Loucy (cell line): ENCODE measurements at regions not wholly inside any gene's neighbourhood (a gene's known extent, or its start where the extent isn't known, plus 50 kb on each side); places are given as distances from the start of the nearest gene placed in this dataset.

Experiments used
- H2AFZ ChIP-seq: fragments of 200-600 bp; sonication (generic); 2 replicates; pipeline ENCODE4 v1.6.0; 2016; ENCODE audit warnings: antibody characterized with exemption, mild to moderate bottlenecking, low read length, moderate library complexity
- H3F3A ChIP-seq: fragments of 200-600 bp; 2 replicates; pipeline ENCODE4 v1.6.0; 2016; ENCODE audit warnings: antibody characterized with exemption, low read depth, mild to moderate bottlenecking
- H3K27me3 ChIP-seq: fragments of 200-600 bp; sonication (generic); 2 replicates; pipeline ENCODE4 v1.6.1; 2014; ENCODE audit warnings: low read length, mild to moderate bottlenecking; ENCODE audit not compliant: insufficient read depth, poor library complexity, severe bottlenecking
- H3K36me3 ChIP-seq: fragments of 200-600 bp; sonication (generic); 2 replicates; pipeline ENCODE4 v1.6.1; 2016; ENCODE audit warnings: low read length; ENCODE audit not compliant: insufficient read depth
- H3K4me1 ChIP-seq: fragments of 200-600 bp; sonication (generic); 2 replicates; pipeline ENCODE4 v1.5.1; 2014; ENCODE audit warnings: low read length, mild to moderate bottlenecking; ENCODE audit not compliant: insufficient read depth, poor library complexity, severe bottlenecking
- H3K4me2 ChIP-seq: fragments of 200-600 bp; sonication (generic); 2 replicates; pipeline ENCODE4 v1.6.0; 2014; ENCODE audit warnings: antibody characterized with exemption, low read length, low read depth, mild to moderate bottlenecking; ENCODE audit not compliant: poor library complexity, severe bottlenecking
- H3K4me3 ChIP-seq: fragments of 200-600 bp; sonication (generic); 2 replicates; pipeline ENCODE4 v1.5.1; 2014; ENCODE audit warnings: low read length, mild to moderate bottlenecking, mixed read lengths; ENCODE audit not compliant: poor library complexity, severe bottlenecking
- H3K79me2 ChIP-seq: fragments of 200-600 bp; sonication (generic); 2 replicates; pipeline ENCODE4 v1.6.1; 2014; ENCODE audit warnings: low read length; ENCODE audit not compliant: insufficient read depth
- H3K9ac ChIP-seq: fragments of 200-600 bp; sonication (generic); 2 replicates; pipeline ENCODE4 v1.6.0; 2014; ENCODE audit warnings: mild to moderate bottlenecking, low read depth, low read length, moderate library complexity; ENCODE audit not compliant: poor library complexity, severe bottlenecking
- H3K9me2 ChIP-seq: fragments of 200-600 bp; sonication (generic); replicated peaks from 2 replicates; pipeline ENCODE4 v1.6.1; 2016; ENCODE audit warnings: low read depth, low read length, mixed read lengths
- H3K9me3 ChIP-seq: fragments of 200-600 bp; sonication (generic); 2 replicates; pipeline ENCODE4 v1.6.1; 2014; ENCODE audit warnings: mild to moderate bottlenecking, antibody characterized with exemption, low read length, low read depth; ENCODE audit not compliant: insufficient read depth
- H4K20me1 ChIP-seq: fragments of 200-600 bp; sonication (generic); 2 replicates; pipeline ENCODE4 v1.6.0; 2014; ENCODE audit warnings: antibody characterized with exemption, low read length, mild to moderate bottlenecking; ENCODE audit not compliant: insufficient read depth, poor library complexity, severe bottlenecking
- EZH2phosphoT487 ChIP-seq: fragments of 200-600 bp; IDR thresholded peaks from 2 replicates; pipeline ENCODE4 v1.6.1; 2018; ENCODE audit warnings: antibody characterized with exemption, mild to moderate bottlenecking, moderate library complexity, borderline replicate concordance
- TF ChIP-seq, protein P1 (sequence below): fragments of 200-600 bp; sonication (generic); conservative IDR thresholded peaks from 2 replicates; pipeline ENCODE4 v1.5.1; 2014; ENCODE audit warnings: mild to moderate bottlenecking, antibody characterized with exemption, low read length

GRCh38 chr1:234961456-234962339 is 166.9 kb downstream of the TOMM20 start:
- Histone ChIP-seq H4K20me1 (no peaks in the 10 kb centered on the region), H3K79me2 (peaks cover 13% of the 10 kb centered on the region; the same call in 1 of the 2 replicates), H3F3A (peaks cover 26% of the 10 kb centered on the region), H3K4me1 (peaks cover 85% of the 10 kb centered on the region), H3K9ac (peak overlapping the region; percentile 93), H3K27me3 (no peaks in the 10 kb centered on the region), H2AFZ (no peak overlapping the region), H3K4me3 (peak overlapping the region; percentile 68), H3K36me3 (no peaks in the 10 kb centered on the region), H3K9me3 (no peaks in the 10 kb centered on the region), H3K4me2 (peak overlapping the region; percentile 78), H3K9me2 (no peaks in the 10 kb centered on the region)
- TF ChIP-seq, protein P1, sequence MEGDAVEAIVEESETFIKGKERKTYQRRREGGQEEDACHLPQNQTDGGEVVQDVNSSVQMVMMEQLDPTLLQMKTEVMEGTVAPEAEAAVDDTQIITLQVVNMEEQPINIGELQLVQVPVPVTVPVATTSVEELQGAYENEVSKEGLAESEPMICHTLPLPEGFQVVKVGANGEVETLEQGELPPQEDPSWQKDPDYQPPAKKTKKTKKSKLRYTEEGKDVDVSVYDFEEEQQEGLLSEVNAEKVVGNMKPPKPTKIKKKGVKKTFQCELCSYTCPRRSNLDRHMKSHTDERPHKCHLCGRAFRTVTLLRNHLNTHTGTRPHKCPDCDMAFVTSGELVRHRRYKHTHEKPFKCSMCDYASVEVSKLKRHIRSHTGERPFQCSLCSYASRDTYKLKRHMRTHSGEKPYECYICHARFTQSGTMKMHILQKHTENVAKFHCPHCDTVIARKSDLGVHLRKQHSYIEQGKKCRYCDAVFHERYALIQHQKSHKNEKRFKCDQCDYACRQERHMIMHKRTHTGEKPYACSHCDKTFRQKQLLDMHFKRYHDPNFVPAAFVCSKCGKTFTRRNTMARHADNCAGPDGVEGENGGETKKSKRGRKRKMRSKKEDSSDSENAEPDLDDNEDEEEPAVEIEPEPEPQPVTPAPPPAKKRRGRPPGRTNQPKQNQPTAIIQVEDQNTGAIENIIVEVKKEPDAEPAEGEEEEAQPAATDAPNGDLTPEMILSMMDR, result no peak
- TF ChIP-seq EZH2phosphoT487, result no peak

GRCh38 chr1:234960722-234961455 is 167.7 kb downstream of the TOMM20 start:
- Histone ChIP-seq H3K79me2 (peaks cover 13% of the 10 kb centered on the region; the same call in 1 of the 2 replicates), H3K9me3 (no peaks in the 10 kb centered on the region), H3F3A (peaks cover 26% of the 10 kb centered on the region), H3K27me3 (no peaks in the 10 kb centered on the region), H2AFZ (no peak overlapping the region), H4K20me1 (no peaks in the 10 kb centered on the region), H3K4me1 (peaks cover 87% of the 10 kb centered on the region), H3K36me3 (no peaks in the 10 kb centered on the region), H3K4me3 (peak overlapping the region; percentile 68), H3K9ac (peak overlapping the region; percentile 93), H3K9me2 (no peaks in the 10 kb centered on the region), H3K4me2 (peak overlapping the region; percentile 78)
- TF ChIP-seq, protein P1, result no peak
- TF ChIP-seq EZH2phosphoT487, result no peak

DNA sequence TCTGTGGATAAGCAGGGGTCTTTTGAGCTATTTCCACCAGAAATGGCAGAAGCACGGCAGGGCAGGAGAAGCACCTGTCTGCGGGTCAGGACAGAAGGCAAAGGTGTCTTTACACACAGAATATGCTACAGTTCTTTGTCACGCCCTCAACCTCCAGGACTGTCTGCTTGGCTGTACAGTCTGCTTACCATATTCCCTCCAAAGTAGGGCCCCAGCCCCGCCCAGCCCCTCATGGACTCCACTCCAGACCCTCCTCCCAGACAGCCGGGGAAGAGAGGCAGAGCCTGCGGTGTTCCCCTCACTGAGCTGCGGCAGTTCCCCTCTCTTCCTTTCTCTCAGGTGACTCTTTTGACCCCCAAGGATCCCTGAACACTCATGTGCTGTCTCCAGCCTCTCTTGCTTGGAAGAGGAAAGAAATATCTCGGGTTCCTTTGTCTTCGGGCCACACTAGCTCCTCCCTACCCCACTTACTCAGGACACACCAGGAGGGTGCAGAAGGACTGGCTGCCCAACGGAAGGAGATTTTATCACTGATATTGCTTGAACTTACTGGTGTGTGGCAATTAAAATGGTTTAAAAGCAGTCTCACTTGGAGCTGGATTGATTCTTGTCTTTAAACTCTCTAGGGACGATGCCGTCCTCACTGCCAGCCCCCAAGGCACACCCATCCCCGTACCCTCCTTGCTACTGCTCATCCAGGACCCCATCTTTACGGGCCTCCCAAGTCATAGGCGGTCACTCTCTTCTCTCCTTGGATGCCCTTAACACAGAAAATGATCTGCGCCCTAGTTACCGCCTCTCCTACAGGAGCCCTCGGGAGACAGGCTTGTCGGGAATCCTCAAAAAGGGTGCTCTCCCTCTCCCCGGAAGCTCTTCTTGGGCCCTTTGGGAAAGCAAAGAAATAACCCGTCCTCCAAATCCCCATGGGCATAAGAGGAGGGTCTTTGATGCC is 169.7 kb downstream of the TOMM20 start:
- Histone ChIP-seq H4K20me1 (no peaks in the 10 kb centered on the region), H3K4me2 (no peak overlapping the region), H3K79me2 (peaks cover 13% of the 10 kb centered on the region; the same call in 1 of the 2 replicates), H3K9me3 (no peaks in the 10 kb centered on the region), H2AFZ (no peak overlapping the region), H3F3A (peaks cover 17% of the 10 kb centered on the region), H3K36me3 (no peaks in the 10 kb centered on the region), H3K9me2 (no peaks in the 10 kb centered on the region), H3K9ac (peak overlapping the region; percentile 93), H3K27me3 (no peaks in the 10 kb centered on the region), H3K4me3 (no peak overlapping the region), H3K4me1 (peaks cover 83% of the 10 kb centered on the region)
- TF ChIP-seq, protein P1, result no peak
- TF ChIP-seq EZH2phosphoT487, result no peak
